MG63 (cell line): ENCODE measurements at regions not wholly inside any gene's neighbourhood (a gene's known extent, or its start where the extent isn't known, plus 50 kb on each side); places are given as distances from the start of the nearest gene placed in this dataset.
"Not testable (repeated sequence)": the region's sequence is repeated elsewhere in the genome, so short reads cannot be mapped to it uniquely, and the experiment has no call there.

Source experiments
- DNase-seq: peaks from one replicate; pipeline ENCODE4 v3.0.0-alpha.2; 2020
- H3K27me3 ChIP-seq: fragments of 250-450 bp; sonication (Bioruptor Pico); 2 replicates; pipeline ENCODE4 v1.5.1; 2020; ENCODE audit warnings: mild to moderate bottlenecking, moderate library complexity
- H3K36me3 ChIP-seq: fragments of 250-450 bp; sonication (Bioruptor Pico); 2 replicates; pipeline ENCODE4 v1.5.1; 2020; ENCODE audit warnings: mild to moderate bottlenecking, moderate library complexity
- H3K4me3 ChIP-seq: fragments of 250-450 bp; sonication (Bioruptor Pico); 2 replicates; pipeline ENCODE4 v1.5.1; 2020; ENCODE audit warnings: mild to moderate bottlenecking, moderate library complexity
- H3K9me3 ChIP-seq: fragments of 250-450 bp; sonication (Bioruptor Pico); 2 replicates; pipeline ENCODE4 v1.5.1; 2020; ENCODE audit warnings: mild to moderate bottlenecking, moderate library complexity

- DNase-seq = no peak
- peaks cover 2% of the 10 kb centered on the region; the same call in 1 of the 2 replicates for H3K9me3 ChIP-seq
These were observed 194.9 kb upstream of the CDH11 start for GRCh38 chr16:65316808-65317207.

DNA sequence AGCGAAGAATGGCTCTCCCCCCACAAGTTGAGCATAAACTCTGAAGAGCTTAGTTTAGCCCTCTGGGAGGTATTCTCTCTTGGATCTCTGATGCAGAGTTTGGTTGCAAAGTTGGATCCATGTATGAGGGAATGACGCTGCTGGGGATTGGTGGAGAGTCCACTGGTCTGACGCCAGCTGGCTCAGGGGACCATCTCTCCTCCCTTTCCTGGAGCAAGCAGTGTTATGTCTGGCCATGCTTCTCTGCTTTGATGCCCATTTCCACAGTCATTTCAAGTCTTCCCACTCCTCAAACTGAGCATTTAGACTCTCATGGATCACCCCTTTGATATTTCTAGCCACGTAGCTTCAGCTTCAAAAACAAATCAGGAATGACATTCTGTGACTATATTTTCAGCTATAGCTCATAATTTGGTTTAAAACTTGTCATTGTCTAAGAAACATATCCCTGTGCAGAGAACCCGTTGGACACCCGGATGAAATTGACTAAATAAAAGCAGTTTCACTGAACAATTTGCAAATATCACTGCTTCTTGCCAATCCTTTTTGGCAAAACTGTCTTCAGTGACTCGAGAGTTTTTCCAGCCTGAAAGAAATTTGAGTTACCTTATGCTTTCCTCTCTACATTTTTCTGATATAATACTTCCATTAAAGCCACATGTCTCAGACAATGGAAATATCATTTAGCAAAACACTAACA, 193.4 kb upstream of the CDH11 start:
- DNase-seq = peak; percentile 83
- Histone ChIP-seq H3K9me3 (peaks cover 2% of the 10 kb centered on the region; the same call in 1 of the 2 replicates), H3K4me3 (no peak overlapping the region), H3K27me3 (no peaks in the 10 kb centered on the region), H3K36me3 (no peaks in the 10 kb centered on the region)

More at GRCh38 chr16:65316808-65317207, 194.9 kb upstream of the CDH11 start:
- Histone ChIP-seq H3K36me3 (no peaks in the 10 kb centered on the region), H3K27me3 (no peaks in the 10 kb centered on the region), H3K4me3 (no peak overlapping the region)

GRCh38 chr16:65314627-65315008, 192.8 kb upstream of the CDH11 start:
- H3K9me3 ChIP-seq = peaks cover 2% of the 10 kb centered on the region; the same call in 1 of the 2 replicates
- H3K27me3 ChIP-seq = no peaks in the 10 kb centered on the region
- no peaks in the 10 kb centered on the region for H3K36me3 ChIP-seq
- DNase-seq = no peak
- H3K4me3 ChIP-seq = no peak overlapping the region

DNA sequence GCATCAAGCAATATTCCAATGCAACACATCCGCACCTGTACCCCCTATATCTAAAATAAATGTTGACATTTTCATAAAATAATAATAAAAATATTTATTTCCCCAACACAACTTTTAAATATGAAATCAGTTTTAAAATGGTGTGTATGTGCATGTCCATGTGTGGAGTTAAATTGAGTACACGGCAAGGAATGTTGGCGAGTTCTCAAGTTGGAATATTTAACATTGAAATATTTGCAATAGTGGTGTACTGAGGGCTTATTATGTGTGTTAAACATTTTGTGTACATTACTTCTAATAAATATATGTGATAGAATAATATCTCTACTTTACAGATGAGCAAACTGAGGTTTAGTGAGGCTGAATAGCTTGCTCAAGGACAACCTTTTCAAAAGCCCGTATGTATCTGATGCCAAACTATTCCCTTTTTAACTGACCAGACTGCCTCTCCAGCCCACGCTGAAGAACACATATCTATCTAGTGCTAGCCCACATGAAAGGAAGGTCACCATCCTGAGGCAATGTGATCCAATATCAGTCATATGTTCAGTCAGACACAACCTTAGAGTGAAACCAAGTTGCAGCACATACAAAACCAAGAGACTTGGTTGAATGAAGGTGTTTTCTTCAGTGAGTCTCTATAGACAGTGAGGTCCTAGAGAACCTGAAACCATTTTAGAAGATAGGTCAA, 192.2 kb upstream of the CDH11 start:
- Histone ChIP-seq H3K4me3 (no peak overlapping the region), H3K27me3 (no peaks in the 10 kb centered on the region), H3K36me3 (no peaks in the 10 kb centered on the region), H3K9me3 (peaks cover 2% of the 10 kb centered on the region; the same call in 1 of the 2 replicates)
- no peak for DNase-seq

DNA sequence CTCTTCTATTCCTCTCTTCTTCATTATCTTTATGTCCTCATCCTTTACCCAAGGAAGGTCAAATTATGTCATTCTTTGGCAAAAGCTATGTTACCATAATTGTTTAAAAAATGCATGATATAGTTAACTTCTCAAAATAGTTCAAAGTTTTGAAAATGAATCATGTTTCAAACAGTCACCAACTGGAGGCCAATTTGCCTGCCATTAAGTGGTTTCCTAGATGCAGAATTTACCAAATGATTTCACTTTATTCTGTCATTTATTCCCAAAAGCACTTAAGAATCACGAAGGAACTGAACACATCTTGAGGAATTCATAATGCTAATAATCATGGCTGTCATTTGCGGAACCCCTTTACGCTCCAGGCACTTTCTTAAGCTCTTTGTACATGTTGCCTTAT, 190.9 kb upstream of the CDH11 start:
- H3K27me3 ChIP-seq = no peaks in the 10 kb centered on the region
- H3K36me3 ChIP-seq = no peaks in the 10 kb centered on the region
- peaks cover 2% of the 10 kb centered on the region; the same call in 1 of the 2 replicates for H3K9me3 ChIP-seq
- DNase-seq = no peak
- H3K4me3 ChIP-seq = no peak overlapping the region

DNA sequence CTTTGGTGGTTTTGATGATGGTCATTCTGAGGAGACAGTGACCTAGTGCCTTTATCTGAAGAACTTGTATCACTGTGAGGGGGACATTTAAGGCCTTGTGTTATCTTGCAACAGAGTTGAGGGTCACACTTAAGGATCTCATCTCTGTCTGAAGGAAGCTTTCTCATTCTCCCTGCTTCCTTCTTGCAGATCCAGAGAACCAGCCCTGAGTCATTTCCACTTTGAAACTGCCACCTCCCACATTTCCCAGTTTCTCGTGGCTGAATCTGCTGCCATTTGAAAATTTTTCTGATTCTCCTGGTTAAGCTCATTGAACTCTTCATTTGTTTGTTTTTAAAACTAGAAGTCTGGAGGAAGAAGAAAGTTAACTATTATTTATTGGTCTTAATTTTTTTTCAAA, 190.2 kb upstream of the CDH11 start:
- H3K4me3 ChIP-seq = no peak overlapping the region
- H3K36me3 ChIP-seq = no peaks in the 10 kb centered on the region
- no peaks in the 10 kb centered on the region for H3K27me3 ChIP-seq
- DNase-seq = peak; percentile 7
- peaks cover 2% of the 10 kb centered on the region; the same call in 1 of the 2 replicates for H3K9me3 ChIP-seq

DNA sequence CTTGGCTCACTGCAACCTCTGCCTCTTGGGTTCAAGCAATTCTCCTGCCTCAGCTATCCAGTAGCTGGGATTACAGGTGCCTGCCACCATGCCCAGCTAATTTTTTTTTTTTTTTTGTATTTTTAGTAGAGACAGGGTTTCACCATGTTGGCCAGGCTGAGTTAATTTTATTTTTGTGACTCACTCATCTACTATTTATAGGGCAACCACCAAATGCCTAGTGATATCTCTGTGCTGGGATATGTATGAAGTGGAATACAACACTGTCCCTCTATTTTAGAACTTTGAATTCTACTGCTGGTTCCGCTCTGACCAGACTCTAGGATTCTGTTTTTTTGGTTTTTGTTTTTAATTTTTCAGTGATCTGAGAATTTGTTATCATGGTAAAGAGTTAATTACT, 188.6 kb upstream of the CDH11 start:
- not testable (repeated sequence) for H3K4me3 ChIP-seq, H3K9me3 ChIP-seq, H3K27me3 ChIP-seq, DNase-seq, H3K36me3 ChIP-seq

GRCh38 chr16:65309354-65309753, 187.5 kb upstream of the CDH11 start:
- no peak for DNase-seq
- no peaks in the 10 kb centered on the region for H3K9me3 ChIP-seq
- H3K36me3 ChIP-seq = no peaks in the 10 kb centered on the region
- H3K27me3 ChIP-seq = no peaks in the 10 kb centered on the region
- H3K4me3 ChIP-seq = no peak overlapping the region

- no peak overlapping the region for H3K4me3 ChIP-seq
- no peaks in the 10 kb centered on the region for H3K27me3 ChIP-seq
- no peak for DNase-seq
- no peaks in the 10 kb centered on the region for H3K36me3 ChIP-seq
- H3K9me3 ChIP-seq = no peaks in the 10 kb centered on the region
These were observed 186.6 kb upstream of the CDH11 start for GRCh38 chr16:65308506-65308905.

DNA sequence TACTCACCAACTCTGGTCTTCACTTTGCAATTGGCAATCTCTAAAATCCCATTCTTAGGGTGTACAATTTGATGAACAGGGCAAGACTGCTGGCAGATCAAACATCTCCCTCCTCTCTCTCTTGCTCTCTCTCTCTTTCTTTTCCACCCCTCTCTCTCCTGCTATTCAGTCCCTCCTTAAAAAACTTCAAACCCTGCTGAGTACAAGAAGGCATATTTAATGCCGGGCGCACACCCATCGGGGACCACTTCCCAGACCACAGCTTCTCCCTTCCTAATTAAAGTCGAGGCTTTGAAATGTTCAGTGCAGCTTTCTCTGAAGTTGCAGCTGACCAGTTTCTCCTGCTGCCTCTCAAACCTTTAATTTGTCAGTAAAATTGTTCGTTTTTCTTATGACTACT, 185.4 kb upstream of the CDH11 start:
- Histone ChIP-seq H3K36me3 (no peaks in the 10 kb centered on the region), H3K4me3 (no peak overlapping the region), H3K27me3 (no peaks in the 10 kb centered on the region), H3K9me3 (no peaks in the 10 kb centered on the region)
- DNase-seq = no peak

DNA sequence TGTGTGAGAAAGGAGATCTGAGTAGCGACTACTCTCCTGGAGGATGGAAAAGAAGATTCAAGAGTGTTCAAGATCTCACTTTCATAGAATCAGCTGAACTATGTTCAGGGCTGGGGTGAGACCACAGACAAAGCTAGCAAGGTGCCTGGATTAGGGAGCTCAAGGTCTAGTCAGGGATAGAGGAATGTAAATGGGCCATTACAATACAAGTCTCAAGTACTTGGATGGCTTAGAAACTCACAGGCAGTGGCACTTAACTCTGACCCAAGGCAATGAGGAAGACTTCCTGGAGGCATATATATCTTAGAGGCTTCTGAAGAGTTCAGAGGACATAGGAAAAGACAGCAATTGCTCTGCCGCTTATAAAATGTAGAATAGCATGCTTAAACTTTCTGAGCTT, 184.9 kb upstream of the CDH11 start:
- DNase-seq = no peak
- Histone ChIP-seq H3K4me3 (no peak overlapping the region), H3K27me3 (no peaks in the 10 kb centered on the region), H3K36me3 (no peaks in the 10 kb centered on the region), H3K9me3 (no peaks in the 10 kb centered on the region)

GRCh38 chr16:65306300-65306699, 184.4 kb upstream of the CDH11 start:
- Histone ChIP-seq H3K27me3 (no peaks in the 10 kb centered on the region), H3K4me3 (no peak overlapping the region), H3K9me3 (no peaks in the 10 kb centered on the region), H3K36me3 (no peaks in the 10 kb centered on the region)
- no peak for DNase-seq

DNA sequence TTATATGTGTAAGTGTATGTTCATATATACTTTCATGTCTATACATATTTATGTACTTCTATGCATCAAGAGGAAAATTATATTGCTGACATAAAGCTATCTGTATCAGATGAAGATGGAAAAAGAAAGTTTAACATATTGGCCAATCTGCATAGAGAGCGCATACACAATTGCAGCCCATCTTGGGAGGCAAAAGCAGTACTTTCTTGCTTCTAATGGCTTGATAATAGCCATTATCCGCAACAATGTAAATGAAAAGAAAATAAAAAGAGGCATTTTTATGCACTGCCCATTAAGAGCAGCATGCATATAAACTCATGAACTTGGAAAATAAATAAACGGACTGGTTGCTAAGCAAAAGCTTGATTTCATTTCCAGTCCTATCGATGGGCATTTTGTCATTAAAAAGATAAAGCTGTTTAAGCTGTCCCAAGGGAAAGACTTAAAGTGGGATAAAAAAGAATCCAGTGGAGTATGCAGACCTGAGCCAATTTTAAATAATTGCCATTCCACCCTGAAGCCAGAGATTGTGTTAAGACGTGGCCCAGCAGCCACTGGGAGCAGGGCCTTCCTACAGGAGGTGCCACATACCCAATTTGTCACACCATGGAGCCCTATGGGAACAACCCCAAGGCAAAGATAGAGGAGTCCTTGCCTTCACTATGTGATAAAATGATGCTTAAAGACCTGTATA, 183.6 kb upstream of the CDH11 start:
- no peak for DNase-seq
- Histone ChIP-seq H3K27me3 (no peaks in the 10 kb centered on the region), H3K36me3 (no peaks in the 10 kb centered on the region), H3K4me3 (no peak overlapping the region), H3K9me3 (no peaks in the 10 kb centered on the region)

- no peak for DNase-seq
- Histone ChIP-seq H3K9me3 (no peaks in the 10 kb centered on the region), H3K27me3 (no peaks in the 10 kb centered on the region), H3K36me3 (no peaks in the 10 kb centered on the region), H3K4me3 (no peak overlapping the region)
These were observed 179.2 kb upstream of the CDH11 start for GRCh38 chr16:65301029-65301428.

DNA sequence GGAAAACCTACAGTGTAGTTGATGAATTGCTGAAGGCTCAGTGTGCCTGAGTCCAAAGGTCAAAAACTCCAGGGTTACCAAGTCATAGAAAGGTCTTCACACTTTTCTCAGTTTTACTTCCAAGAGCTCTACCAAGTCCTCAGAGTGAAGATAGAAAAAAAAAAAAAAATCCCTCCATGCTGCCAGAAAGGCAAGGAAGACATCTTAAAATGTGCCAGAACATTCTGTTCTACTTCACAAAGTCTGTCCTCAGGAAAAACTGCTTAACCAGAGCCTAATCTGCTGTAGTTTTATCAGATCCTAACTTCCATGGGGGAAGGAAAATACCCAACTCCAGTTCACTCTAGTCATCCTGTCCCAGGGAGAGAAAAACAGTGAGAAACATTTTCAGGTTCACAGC, 175.6 kb upstream of the CDH11 start:
- Histone ChIP-seq H3K9me3 (no peaks in the 10 kb centered on the region), H3K4me3 (no peak overlapping the region), H3K27me3 (no peaks in the 10 kb centered on the region), H3K36me3 (no peaks in the 10 kb centered on the region)
- no peak for DNase-seq

GRCh38 chr16:65295527-65295926, 173.7 kb upstream of the CDH11 start:
- Histone ChIP-seq H3K9me3 (no peaks in the 10 kb centered on the region), H3K27me3 (no peaks in the 10 kb centered on the region), H3K36me3 (no peaks in the 10 kb centered on the region), H3K4me3 (no peak overlapping the region)
- DNase-seq = no peak

DNA sequence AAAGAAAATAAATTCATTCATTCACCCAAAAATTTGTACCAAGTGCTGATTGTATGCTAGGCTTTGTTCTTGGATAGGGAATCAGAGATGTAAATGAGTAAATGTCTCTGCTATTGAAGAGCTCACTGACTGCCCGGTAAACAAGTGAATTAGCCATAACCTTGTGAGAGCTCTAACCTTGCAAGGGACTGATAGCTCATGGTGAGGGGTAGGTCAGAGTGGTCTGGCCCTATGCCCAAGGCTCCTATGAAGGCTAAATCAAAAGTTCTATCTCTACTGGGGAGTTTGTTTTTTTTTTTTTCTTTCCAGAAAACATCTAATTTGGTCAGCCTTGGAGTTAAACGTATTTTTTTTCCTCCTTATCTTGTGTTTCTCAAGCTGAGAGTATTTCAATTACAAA, 172.8 kb upstream of the CDH11 start:
- H3K9me3 ChIP-seq = no peaks in the 10 kb centered on the region
- DNase-seq = no peak
- H3K36me3 ChIP-seq = no peaks in the 10 kb centered on the region
- H3K27me3 ChIP-seq = no peaks in the 10 kb centered on the region
- H3K4me3 ChIP-seq = no peak overlapping the region

DNA sequence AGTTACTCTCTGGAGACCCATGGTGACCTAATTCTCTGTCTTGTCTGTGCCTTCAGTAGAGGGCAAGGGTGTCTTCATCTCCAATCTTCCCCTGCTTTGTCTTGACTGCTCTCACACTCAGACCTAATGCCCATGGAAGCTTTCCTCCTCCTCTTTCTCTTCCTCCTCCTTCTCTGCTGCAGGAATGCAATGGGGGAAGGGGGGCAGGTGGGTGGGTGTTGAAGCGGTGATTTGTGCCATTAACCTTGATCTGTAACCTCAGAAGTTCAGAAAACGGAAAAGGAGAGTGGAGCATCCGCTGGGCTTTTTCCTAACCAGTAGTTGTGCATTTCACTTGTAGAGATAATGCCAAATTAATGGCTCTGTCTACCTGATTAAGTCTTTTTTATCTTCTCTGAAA, 172.3 kb upstream of the CDH11 start:
- Histone ChIP-seq H3K9me3 (no peaks in the 10 kb centered on the region), H3K4me3 (no peak overlapping the region), H3K36me3 (no peaks in the 10 kb centered on the region), H3K27me3 (no peaks in the 10 kb centered on the region)
- no peak for DNase-seq
